Right ventricle myocardium inferior (tissue), 1 donor: ENCODE measurements at regions not wholly inside any gene's neighbourhood (a gene's known extent, or its start where the extent isn't known, plus 50 kb on each side); places are given as distances from the start of the nearest gene placed in this dataset. TPM values are rescaled to one million over a fixed set of nuclear protein-coding genes. Genes with fewer than 3 reads are reported as not detected.

Experiments
- microRNA-seq: library from miRNA; unstranded; fragments of <30 nt; microRNA quantifications from one replicate; pipeline ENCODE4 v1.2.0, GENCODE V29; 2020
- donor health status: DM: no; HTN: yes; CAD: no; lungs with severe emphysema.

Small RNAs in the stretch of these regions (microRNA-seq; reads per million reads assigned to microRNA genes)
- not detected for gene MIR583
